HEK293 (cell line): ENCODE measurements at regions not wholly inside any gene's neighbourhood (a gene's known extent, or its start where the extent isn't known, plus 50 kb on each side); places are given as distances from the start of the nearest gene placed in this dataset.

Source experiments
- CTCF ChIA-PET: fragments of 350-600 bp; formaldehyde crosslinking; extraction: SDS; loops from one replicate; lab custom pipeline; 2021; ENCODE audit warnings: antibody characterized with exemption; lab: Yijun Ruan, JAX
- POLR2A ChIA-PET: fragments of 300-600 bp; formaldehyde crosslinking; extraction: SDS; loops from one replicate; lab custom pipeline; 2020; ENCODE audit warnings: antibody characterized with exemption, inconsistent platforms; lab: Yijun Ruan, JAX
- H3K27ac ChIP-seq: fragments of 200-500 bp; sonication (Bioruptor generic); 2 replicates; pipeline ENCODE4 v1.5.1; 2014; ENCODE audit warnings: low read depth, low read length, control low read depth, inconsistent platforms; ENCODE audit errors: extremely low read depth
- H3K36me3 ChIP-seq, 2 experiments: fragments of 200-500 bp in 1 of 2; sonication (Bioruptor generic) in 1 of 2; 1 replicate in 1 of 2; 2 replicates in 1 of 2; pipeline ENCODE4 v1.5.1; 2014 to 2017; ENCODE audit warnings: inconsistent platforms in 2 of 2, low read length in 2 of 2; ENCODE audit not compliant: control insufficient read depth in 2 of 2, insufficient read depth in 1 of 2
- H3K4me1 ChIP-seq: fragments of 200-500 bp; sonication (Bioruptor generic); 2 replicates; pipeline ENCODE4 v1.5.1; 2014; ENCODE audit warnings: mild to moderate bottlenecking, low read length, inconsistent platforms; ENCODE audit not compliant: control insufficient read depth, insufficient read depth
- H3K4me3 ChIP-seq: 2 replicates; pipeline ENCODE4 v1.5.1; 2011; ENCODE audit warnings: low read depth, mild to moderate bottlenecking, control low read depth, low read length, moderate library complexity
- H3K9me3 ChIP-seq: fragments of 200-500 bp; sonication (Bioruptor generic); 2 replicates; pipeline ENCODE4 v1.5.1; 2014; ENCODE audit warnings: low read depth, low read length, inconsistent platforms; ENCODE audit not compliant: control insufficient read depth, insufficient read depth
- KLF10 ChIP-seq: fragments of 450-650 bp; IDR thresholded peaks from 2 replicates; pipeline ENCODE4 v1.5.1; 2018; ENCODE audit warnings: missing biosample characterization, mild to moderate bottlenecking, missing genetic modification characterization
- MYNN ChIP-seq: fragments of 450-650 bp; formaldehyde crosslinking; IDR thresholded peaks from 2 replicates; pipeline ENCODE4 v1.5.1; 2016; ENCODE audit warnings: missing biosample characterization, missing genetic modification characterization, borderline replicate concordance
- REPIN1 ChIP-seq: fragments of 450-650 bp; formaldehyde crosslinking; IDR thresholded peaks from 2 replicates; pipeline ENCODE4 v1.5.1; 2017; ENCODE audit warnings: missing biosample characterization, missing genetic modification characterization, low read depth
- TCF7L2 ChIP-seq: IDR thresholded peaks from 2 replicates; pipeline ENCODE4 v1.6.1; 2011; ENCODE audit warnings: low read depth, mild to moderate bottlenecking, inconsistent platforms, low read length, moderate library complexity, borderline replicate concordance
- ZBTB21 ChIP-seq: fragments of 450-650 bp; formaldehyde crosslinking; IDR thresholded peaks from 2 replicates; pipeline ENCODE4 v1.5.1; 2017; ENCODE audit warnings: missing biosample characterization, missing genetic modification characterization
- ZBTB8A ChIP-seq: fragments of 450-650 bp; formaldehyde crosslinking; IDR thresholded peaks from 2 replicates; pipeline ENCODE4 v1.5.1; 2016; ENCODE audit warnings: missing biosample characterization, missing genetic modification characterization
- ZNF366 ChIP-seq: fragments of 450-650 bp; formaldehyde crosslinking; conservative IDR thresholded peaks from 2 replicates; pipeline ENCODE4 v1.5.1; 2016; ENCODE audit warnings: missing biosample characterization, missing genetic modification characterization
- ZNF37A ChIP-seq: fragments of 450-650 bp; IDR thresholded peaks from 2 replicates; pipeline ENCODE4 v1.5.1; 2018; ENCODE audit warnings: missing biosample characterization, missing genetic modification characterization
- ZNF549 ChIP-seq: fragments of 450-650 bp; IDR thresholded peaks from 2 replicates; pipeline ENCODE4 v1.5.1; 2018; ENCODE audit warnings: missing biosample characterization, missing genetic modification characterization, mild to moderate bottlenecking, inconsistent platforms, moderate library complexity
- ZNF624 ChIP-seq: fragments of 450-650 bp; formaldehyde crosslinking; IDR thresholded peaks from 2 replicates; pipeline ENCODE4 v1.5.1; 2017; ENCODE audit warnings: missing biosample characterization, missing genetic modification characterization
- TF ChIP-seq, protein P1 (sequence below): fragments of 450-650 bp; formaldehyde crosslinking; IDR thresholded peaks from 2 replicates; pipeline ENCODE4 v1.5.1; 2016; ENCODE audit warnings: missing biosample characterization, missing genetic modification characterization
- TF ChIP-seq, protein P2 (sequence below): fragments of 450-650 bp; formaldehyde crosslinking; IDR thresholded peaks from 2 replicates; pipeline ENCODE4 v1.5.1; 2016; ENCODE audit warnings: missing biosample characterization, missing genetic modification characterization, borderline replicate concordance
- TF ChIP-seq, protein P3 (sequence below): fragments of 450-650 bp; formaldehyde crosslinking; IDR thresholded peaks from 2 replicates; pipeline ENCODE4 v1.5.1; 2016; ENCODE audit warnings: missing biosample characterization, missing genetic modification characterization

DNA sequence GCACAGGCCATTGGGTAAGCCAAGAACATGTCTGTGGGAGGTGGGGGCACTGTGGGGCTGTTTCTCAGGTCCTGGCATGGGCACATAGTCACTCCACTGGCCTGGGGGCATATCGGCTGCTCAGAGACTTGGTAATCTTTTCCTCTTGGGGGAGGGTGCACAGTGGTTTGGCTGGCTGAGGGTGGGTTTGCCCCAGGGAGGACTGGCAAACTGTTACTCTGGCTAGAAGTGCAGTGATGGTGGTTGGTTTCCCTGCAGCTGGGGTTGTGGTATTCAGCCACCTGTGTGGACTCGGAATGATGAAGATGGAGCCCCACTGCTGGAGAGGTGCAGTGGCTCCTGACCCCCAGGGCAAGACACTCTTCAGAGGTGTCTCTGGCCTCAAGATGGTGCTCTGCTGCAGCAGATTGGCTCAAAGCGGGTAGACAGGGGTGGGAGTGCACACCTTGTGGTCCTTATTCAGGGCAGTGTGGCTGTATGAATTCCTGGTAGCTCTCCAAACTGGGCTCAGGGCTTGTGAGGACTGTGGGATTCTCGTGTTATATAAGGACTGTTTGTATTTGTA is 74.1 kb upstream of the DDHD1 start:
- CTCF ChIA-PET: no interaction called here
- Histone ChIP-seq H3K36me3 (no peaks in the 10 kb centered on the region), H3K27ac (no peak overlapping the region), H3K4me3 (no peak overlapping the region), H3K9me3 (no peaks in the 10 kb centered on the region; the same call in 1 of the 2 replicates), H3K4me1 (no peaks in the 10 kb centered on the region)
- no peak for TF ChIP-seq ZNF549 (tag by site-specific recombination)
- no peak for TF ChIP-seq ZBTB21 (tag by site-specific recombination)
- POLR2A ChIA-PET: no interaction called here

DNA sequence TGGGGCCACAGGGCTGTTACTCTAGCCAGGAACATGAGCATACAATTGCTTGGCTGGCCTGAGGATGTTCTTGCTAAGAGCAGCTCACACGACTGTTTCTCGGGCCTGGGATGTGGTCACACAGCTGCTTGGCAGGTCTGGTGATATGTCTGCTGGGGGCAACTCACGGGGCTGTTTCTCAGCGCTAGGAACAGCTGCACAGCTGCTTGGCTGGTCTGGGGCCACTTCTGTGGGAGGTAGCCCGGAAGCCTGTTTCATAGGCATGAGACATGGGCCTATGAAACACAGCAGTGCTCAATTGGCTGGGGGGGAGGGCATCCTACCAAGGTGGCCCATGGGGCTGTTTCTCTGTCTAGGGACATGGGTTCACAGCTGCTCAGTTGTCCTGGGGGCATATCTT is 73.4 kb upstream of the DDHD1 start:
- H3K4me3 ChIP-seq: no peak overlapping the region
- CTCF ChIA-PET: no interaction called here
- TF ChIP-seq TCF7L2 (no peak), ZBTB8A (tag by site-specific recombination) (no peak), ZNF624 (tag by site-specific recombination) (no peak), ZNF366 (tag by site-specific recombination) (no peak), ZNF37A (tag by site-specific recombination) (no peak), KLF10 (tag by site-specific recombination) (no peak), REPIN1 (tag by site-specific recombination) (no peak), MYNN (tag by site-specific recombination) (no peak)
- TF ChIP-seq, protein P1, sequence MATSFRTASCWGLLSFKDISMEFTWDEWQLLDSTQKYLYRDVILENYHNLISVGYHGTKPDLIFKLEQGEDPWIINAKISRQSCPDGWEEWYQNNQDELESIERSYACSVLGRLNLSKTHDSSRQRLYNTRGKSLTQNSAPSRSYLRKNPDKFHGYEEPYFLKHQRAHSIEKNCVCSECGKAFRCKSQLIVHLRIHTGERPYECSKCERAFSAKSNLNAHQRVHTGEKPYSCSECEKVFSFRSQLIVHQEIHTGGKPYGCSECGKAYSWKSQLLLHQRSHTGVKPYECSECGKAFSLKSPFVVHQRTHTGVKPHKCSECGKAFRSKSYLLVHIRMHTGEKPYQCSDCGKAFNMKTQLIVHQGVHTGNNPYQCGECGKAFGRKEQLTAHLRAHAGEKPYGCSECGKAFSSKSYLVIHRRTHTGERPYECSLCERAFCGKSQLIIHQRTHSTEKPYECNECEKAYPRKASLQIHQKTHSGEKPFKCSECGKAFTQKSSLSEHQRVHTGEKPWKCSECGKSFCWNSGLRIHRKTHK (tag by site-specific recombination): no peak
- TF ChIP-seq, protein P2, sequence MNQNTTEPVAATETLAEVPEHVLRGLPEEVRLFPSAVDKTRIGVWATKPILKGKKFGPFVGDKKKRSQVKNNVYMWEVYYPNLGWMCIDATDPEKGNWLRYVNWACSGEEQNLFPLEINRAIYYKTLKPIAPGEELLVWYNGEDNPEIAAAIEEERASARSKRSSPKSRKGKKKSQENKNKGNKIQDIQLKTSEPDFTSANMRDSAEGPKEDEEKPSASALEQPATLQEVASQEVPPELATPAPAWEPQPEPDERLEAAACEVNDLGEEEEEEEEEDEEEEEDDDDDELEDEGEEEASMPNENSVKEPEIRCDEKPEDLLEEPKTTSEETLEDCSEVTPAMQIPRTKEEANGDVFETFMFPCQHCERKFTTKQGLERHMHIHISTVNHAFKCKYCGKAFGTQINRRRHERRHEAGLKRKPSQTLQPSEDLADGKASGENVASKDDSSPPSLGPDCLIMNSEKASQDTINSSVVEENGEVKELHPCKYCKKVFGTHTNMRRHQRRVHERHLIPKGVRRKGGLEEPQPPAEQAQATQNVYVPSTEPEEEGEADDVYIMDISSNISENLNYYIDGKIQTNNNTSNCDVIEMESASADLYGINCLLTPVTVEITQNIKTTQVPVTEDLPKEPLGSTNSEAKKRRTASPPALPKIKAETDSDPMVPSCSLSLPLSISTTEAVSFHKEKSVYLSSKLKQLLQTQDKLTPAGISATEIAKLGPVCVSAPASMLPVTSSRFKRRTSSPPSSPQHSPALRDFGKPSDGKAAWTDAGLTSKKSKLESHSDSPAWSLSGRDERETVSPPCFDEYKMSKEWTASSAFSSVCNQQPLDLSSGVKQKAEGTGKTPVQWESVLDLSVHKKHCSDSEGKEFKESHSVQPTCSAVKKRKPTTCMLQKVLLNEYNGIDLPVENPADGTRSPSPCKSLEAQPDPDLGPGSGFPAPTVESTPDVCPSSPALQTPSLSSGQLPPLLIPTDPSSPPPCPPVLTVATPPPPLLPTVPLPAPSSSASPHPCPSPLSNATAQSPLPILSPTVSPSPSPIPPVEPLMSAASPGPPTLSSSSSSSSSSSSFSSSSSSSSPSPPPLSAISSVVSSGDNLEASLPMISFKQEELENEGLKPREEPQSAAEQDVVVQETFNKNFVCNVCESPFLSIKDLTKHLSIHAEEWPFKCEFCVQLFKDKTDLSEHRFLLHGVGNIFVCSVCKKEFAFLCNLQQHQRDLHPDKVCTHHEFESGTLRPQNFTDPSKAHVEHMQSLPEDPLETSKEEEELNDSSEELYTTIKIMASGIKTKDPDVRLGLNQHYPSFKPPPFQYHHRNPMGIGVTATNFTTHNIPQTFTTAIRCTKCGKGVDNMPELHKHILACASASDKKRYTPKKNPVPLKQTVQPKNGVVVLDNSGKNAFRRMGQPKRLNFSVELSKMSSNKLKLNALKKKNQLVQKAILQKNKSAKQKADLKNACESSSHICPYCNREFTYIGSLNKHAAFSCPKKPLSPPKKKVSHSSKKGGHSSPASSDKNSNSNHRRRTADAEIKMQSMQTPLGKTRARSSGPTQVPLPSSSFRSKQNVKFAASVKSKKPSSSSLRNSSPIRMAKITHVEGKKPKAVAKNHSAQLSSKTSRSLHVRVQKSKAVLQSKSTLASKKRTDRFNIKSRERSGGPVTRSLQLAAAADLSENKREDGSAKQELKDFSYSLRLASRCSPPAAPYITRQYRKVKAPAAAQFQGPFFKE (tag by site-specific recombination): no peak
- TF ChIP-seq, protein P3, sequence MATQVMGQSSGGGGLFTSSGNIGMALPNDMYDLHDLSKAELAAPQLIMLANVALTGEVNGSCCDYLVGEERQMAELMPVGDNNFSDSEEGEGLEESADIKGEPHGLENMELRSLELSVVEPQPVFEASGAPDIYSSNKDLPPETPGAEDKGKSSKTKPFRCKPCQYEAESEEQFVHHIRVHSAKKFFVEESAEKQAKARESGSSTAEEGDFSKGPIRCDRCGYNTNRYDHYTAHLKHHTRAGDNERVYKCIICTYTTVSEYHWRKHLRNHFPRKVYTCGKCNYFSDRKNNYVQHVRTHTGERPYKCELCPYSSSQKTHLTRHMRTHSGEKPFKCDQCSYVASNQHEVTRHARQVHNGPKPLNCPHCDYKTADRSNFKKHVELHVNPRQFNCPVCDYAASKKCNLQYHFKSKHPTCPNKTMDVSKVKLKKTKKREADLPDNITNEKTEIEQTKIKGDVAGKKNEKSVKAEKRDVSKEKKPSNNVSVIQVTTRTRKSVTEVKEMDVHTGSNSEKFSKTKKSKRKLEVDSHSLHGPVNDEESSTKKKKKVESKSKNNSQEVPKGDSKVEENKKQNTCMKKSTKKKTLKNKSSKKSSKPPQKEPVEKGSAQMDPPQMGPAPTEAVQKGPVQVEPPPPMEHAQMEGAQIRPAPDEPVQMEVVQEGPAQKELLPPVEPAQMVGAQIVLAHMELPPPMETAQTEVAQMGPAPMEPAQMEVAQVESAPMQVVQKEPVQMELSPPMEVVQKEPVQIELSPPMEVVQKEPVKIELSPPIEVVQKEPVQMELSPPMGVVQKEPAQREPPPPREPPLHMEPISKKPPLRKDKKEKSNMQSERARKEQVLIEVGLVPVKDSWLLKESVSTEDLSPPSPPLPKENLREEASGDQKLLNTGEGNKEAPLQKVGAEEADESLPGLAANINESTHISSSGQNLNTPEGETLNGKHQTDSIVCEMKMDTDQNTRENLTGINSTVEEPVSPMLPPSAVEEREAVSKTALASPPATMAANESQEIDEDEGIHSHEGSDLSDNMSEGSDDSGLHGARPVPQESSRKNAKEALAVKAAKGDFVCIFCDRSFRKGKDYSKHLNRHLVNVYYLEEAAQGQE (tag by site-specific recombination): no peak
- no peaks in the 10 kb centered on the region for H3K36me3 ChIP-seq
- H3K27ac ChIP-seq: no peak overlapping the region
- H3K9me3 ChIP-seq: no peaks in the 10 kb centered on the region; the same call in 1 of the 2 replicates
- H3K4me1 ChIP-seq: no peaks in the 10 kb centered on the region
- POLR2A ChIA-PET: no interaction called here
